ENCODE measurements at regions not wholly inside any gene's neighbourhood (a gene's known extent, or its start where the extent isn't known, plus 50 kb on each side); places are given as distances from the start of the nearest gene placed in this dataset.

DNA sequence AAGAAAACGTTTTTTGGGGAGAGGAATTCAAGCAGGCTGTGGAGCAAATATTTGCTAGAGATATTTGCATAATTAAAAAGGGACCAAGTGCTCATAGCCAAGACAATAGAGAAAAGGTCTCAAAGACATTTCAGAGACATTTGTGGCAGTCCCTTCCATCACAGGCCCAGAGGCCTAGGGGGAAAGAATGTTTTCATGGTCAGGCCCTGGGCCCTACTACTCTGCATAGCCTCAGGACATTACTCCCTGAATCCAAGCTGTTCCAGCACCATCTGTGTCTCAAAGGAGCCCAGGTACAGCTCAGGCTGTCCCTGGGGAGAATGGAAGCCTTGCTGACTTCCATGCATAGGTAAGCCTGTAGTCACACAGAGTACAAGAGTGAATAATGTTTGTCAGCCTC lies 113.0 kb upstream of the KIF2A start:
- TF ChIP-seq, protein P1, sequence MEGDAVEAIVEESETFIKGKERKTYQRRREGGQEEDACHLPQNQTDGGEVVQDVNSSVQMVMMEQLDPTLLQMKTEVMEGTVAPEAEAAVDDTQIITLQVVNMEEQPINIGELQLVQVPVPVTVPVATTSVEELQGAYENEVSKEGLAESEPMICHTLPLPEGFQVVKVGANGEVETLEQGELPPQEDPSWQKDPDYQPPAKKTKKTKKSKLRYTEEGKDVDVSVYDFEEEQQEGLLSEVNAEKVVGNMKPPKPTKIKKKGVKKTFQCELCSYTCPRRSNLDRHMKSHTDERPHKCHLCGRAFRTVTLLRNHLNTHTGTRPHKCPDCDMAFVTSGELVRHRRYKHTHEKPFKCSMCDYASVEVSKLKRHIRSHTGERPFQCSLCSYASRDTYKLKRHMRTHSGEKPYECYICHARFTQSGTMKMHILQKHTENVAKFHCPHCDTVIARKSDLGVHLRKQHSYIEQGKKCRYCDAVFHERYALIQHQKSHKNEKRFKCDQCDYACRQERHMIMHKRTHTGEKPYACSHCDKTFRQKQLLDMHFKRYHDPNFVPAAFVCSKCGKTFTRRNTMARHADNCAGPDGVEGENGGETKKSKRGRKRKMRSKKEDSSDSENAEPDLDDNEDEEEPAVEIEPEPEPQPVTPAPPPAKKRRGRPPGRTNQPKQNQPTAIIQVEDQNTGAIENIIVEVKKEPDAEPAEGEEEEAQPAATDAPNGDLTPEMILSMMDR (conservative IDR thresholded peaks at IDR 0.05) = no peak
- no peak for TF ChIP-seq EZH2 (IDR thresholded peaks at IDR 0.05; ENCODE audit: low read depth)
